Vagina (tissue), 2 donors: ENCODE measurements at regions not wholly inside any gene's neighbourhood (a gene's known extent, or its start where the extent isn't known, plus 50 kb on each side); places are given as distances from the start of the nearest gene placed in this dataset.

Experiments
- POLR2AphosphoS5 ChIP-seq, 2 donors: sonication (generic); formaldehyde crosslinking; IDR thresholded peaks; one replicate each; pipeline ENCODE4 v1.9.0; 2017; ENCODE audit warnings: antibody characterized with exemption in 2 of 2, mild to moderate bottlenecking in 2 of 2, low read depth in 1 of 2; ENCODE audit not compliant: insufficient read depth in 1 of 2
- TF ChIP-seq, protein P1 (sequence below), 3 experiments: fragments of 450-650 bp in 2 of 3; fragments of 200-600 bp in 1 of 3; sonication (generic) in 1 of 3; IDR thresholded peaks; one replicate each; pipeline ENCODE4 v1.5.1; 2017 to 2019; ENCODE audit warnings: antibody characterized with exemption in 3 of 3, mild to moderate bottlenecking in 2 of 3, moderate library complexity in 2 of 3

GRCh38 chr1:193927550-193927949 lies 741.1 kb upstream of the B3GALT2 start:
- no peak for TF ChIP-seq POLR2AphosphoS5 (IDR thresholded peaks at IDR 0.05; ENCODE audit: insufficient read depth in 1 of 2, low read depth in 1 of 2)
- TF ChIP-seq, protein P1, sequence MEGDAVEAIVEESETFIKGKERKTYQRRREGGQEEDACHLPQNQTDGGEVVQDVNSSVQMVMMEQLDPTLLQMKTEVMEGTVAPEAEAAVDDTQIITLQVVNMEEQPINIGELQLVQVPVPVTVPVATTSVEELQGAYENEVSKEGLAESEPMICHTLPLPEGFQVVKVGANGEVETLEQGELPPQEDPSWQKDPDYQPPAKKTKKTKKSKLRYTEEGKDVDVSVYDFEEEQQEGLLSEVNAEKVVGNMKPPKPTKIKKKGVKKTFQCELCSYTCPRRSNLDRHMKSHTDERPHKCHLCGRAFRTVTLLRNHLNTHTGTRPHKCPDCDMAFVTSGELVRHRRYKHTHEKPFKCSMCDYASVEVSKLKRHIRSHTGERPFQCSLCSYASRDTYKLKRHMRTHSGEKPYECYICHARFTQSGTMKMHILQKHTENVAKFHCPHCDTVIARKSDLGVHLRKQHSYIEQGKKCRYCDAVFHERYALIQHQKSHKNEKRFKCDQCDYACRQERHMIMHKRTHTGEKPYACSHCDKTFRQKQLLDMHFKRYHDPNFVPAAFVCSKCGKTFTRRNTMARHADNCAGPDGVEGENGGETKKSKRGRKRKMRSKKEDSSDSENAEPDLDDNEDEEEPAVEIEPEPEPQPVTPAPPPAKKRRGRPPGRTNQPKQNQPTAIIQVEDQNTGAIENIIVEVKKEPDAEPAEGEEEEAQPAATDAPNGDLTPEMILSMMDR (IDR thresholded peaks at IDR 0.05): no peak
